ENCODE measurements at regions not wholly inside any gene's neighbourhood (a gene's known extent, or its start where the extent isn't known, plus 50 kb on each side); places are given as distances from the start of the nearest gene placed in this dataset.

- Histone ChIP-seq H3K4me2 (ENCODE audit: low read length) (no peak overlapping the region), H3K27me3 (ENCODE audit: insufficient read depth, low read depth, low read length) (no peaks in the 10 kb centered on the region), H2AFZ (ENCODE audit: low read depth, low read length) (no peak overlapping the region), H3K9me3 (ENCODE audit: low read length) (no peaks in the 10 kb centered on the region), H3F3A (ENCODE audit: insufficient read depth, low read length, poor library complexity, severe bottlenecking) (no peaks in the 10 kb centered on the region), H3K9ac (ENCODE audit: low read length) (no peak overlapping the region), H3K4me3 (ENCODE audit: low read length) (no peak overlapping the region), H4K20me1 (ENCODE audit: insufficient read depth) (no peaks in the 10 kb centered on the region), H3K79me2 (replicated peaks; ENCODE audit: insufficient read depth, low read length) (no peaks in the 10 kb centered on the region), H3K36me3 (ENCODE audit: insufficient read depth, low read length) (no peaks in the 10 kb centered on the region), H3K9me2 (ENCODE audit: insufficient read depth, low read length) (no peaks in the 10 kb centered on the region), H3K27ac (ENCODE audit: low read length) (no peak overlapping the region)
- TF ChIP-seq POLR2AphosphoS5 (IDR thresholded peaks at IDR 0.05), result no peak
- TF ChIP-seq REST (IDR thresholded peaks at IDR 0.05; ENCODE audit: borderline replicate concordance), result no peak
- TF ChIP-seq EZH2 (IDR thresholded peaks at IDR 0.05; ENCODE audit: borderline replicate concordance, insufficient read depth, low read length, poor library complexity, severe bottlenecking), result no peak
- no peak for TF ChIP-seq SMC3 (conservative IDR thresholded peaks at IDR 0.05; ENCODE audit: poor library complexity)
- TF ChIP-seq TAF1 (IDR thresholded peaks at IDR 0.05; ENCODE audit: low read depth), result no peak
Measured at GRCh38 chr5:56574778-56575177, 240.6 kb upstream of the MAP3K1 start.

- Histone ChIP-seq H3K27ac (ENCODE audit: low read length) (no peak overlapping the region), H3K4me3 (ENCODE audit: low read length) (no peak overlapping the region), H3K9me3 (ENCODE audit: low read length) (no peaks in the 10 kb centered on the region), H3K79me2 (replicated peaks; ENCODE audit: insufficient read depth, low read length) (no peaks in the 10 kb centered on the region), H3K4me2 (ENCODE audit: low read length) (no peak overlapping the region), H3K9ac (ENCODE audit: low read length) (no peak overlapping the region), H3F3A (ENCODE audit: insufficient read depth, low read length, poor library complexity, severe bottlenecking) (no peaks in the 10 kb centered on the region), H3K27me3 (ENCODE audit: insufficient read depth, low read depth, low read length) (no peaks in the 10 kb centered on the region), H2AFZ (ENCODE audit: low read depth, low read length) (no peak overlapping the region), H3K9me2 (ENCODE audit: insufficient read depth, low read length) (no peaks in the 10 kb centered on the region), H4K20me1 (ENCODE audit: insufficient read depth) (no peaks in the 10 kb centered on the region), H3K36me3 (ENCODE audit: insufficient read depth, low read length) (no peaks in the 10 kb centered on the region)
- TF ChIP-seq TAF1 (IDR thresholded peaks at IDR 0.05; ENCODE audit: low read depth) (no peak), POLR2AphosphoS5 (IDR thresholded peaks at IDR 0.05) (no peak), RAD21 (conservative IDR thresholded peaks at IDR 0.05) (no peak), REST (IDR thresholded peaks at IDR 0.05; ENCODE audit: borderline replicate concordance) (no peak), SMC3 (conservative IDR thresholded peaks at IDR 0.05; ENCODE audit: poor library complexity) (no peak), EP300 (conservative IDR thresholded peaks at IDR 0.05; ENCODE audit: poor library complexity, severe bottlenecking) (no peak), CTCF (IDR thresholded peaks at IDR 0.05; ENCODE audit: poor library complexity, severe bottlenecking) (no peak)
Measured at GRCh38 chr5:56569566-56569965, 245.8 kb upstream of the MAP3K1 start.
